ENCODE measurements at regions not wholly inside any gene's neighbourhood (a gene's known extent, or its start where the extent isn't known, plus 50 kb on each side); places are given as distances from the start of the nearest gene placed in this dataset.

DNA sequence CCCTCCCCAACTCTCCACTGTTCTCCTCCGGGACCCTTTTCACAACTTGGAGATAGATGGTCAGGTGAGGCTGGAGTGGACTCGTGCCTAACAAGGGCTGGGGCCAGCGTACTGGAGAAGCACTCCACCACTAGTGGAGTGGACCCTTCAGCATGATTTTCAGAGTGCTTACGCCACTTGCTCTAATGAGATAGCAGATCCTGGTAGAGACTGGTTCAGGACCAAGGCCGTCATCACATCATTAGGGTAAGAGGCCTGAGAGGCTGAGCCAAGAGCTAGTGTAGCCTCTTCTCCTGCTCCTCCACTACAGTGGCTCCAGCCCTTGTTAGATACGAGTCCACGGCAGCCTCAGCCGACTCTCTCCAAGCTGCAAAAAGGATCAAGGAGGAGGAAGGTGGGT is 66.9 kb upstream of the NTRK3 start:
- H3K27ac Mint-ChIP-seq: no peak overlapping the region
- H3K9me3 Mint-ChIP-seq: peaks cover 0 to 2% (median 0%) of the 10 kb centered on the region in 7 donors
- peaks cover 1 to 9% (median 3%) of the 10 kb centered on the region in 3 donors for H3K27me3 Mint-ChIP-seq (ENCODE audit: low read depth in 3 of 3)
- Histone ChIP-seq H3K36me3 (replicated peaks in 1 of 2; ENCODE audit: control insufficient read depth in 1 of 2, insufficient read depth in 2 of 2, low read length in 2 of 2) (no peaks in the 10 kb centered on the region), H3K4me1 (ENCODE audit: control insufficient read depth in 1 of 2, insufficient read depth in 2 of 2, low read length in 2 of 2) (no peaks in the 10 kb centered on the region), H2AFZ (ENCODE audit: insufficient read depth, low read depth, low read length, poor library complexity, severe bottlenecking) (no peak overlapping the region), H3K9ac (ENCODE audit: insufficient read depth, low read length, poor library complexity, severe bottlenecking) (no peak overlapping the region), H4K20me1 (ENCODE audit: insufficient read depth, low read length) (no peaks in the 10 kb centered on the region), H3K4me2 (replicated peaks; ENCODE audit: extremely low read depth, low read length, poor library complexity, severe bottlenecking) (no peak overlapping the region), H3K79me2 (ENCODE audit: insufficient read depth, low read length) (no peaks in the 10 kb centered on the region), H3K9me3 (replicated peaks in 1 of 2; ENCODE audit: control insufficient read depth in 1 of 2, insufficient read depth in 1 of 2, low read length in 2 of 2) (no peaks in the 10 kb centered on the region), H3K27ac (ENCODE audit: low read depth in 1 of 2, low read length in 2 of 2) (no peak overlapping the region), H3K4me3 (replicated peaks in 1 of 3; ENCODE audit: low read depth in 2 of 3, low read length in 3 of 3) (no peak overlapping the region), H3K27me3 (ENCODE audit: control insufficient read depth in 2 of 2, insufficient read depth in 2 of 2, low read length in 2 of 2) (no peaks in the 10 kb centered on the region)
- no peak for DNase-seq
- no peaks in the 10 kb centered on the region for H3K36me3 Mint-ChIP-seq
- TF ChIP-seq, protein P1, sequence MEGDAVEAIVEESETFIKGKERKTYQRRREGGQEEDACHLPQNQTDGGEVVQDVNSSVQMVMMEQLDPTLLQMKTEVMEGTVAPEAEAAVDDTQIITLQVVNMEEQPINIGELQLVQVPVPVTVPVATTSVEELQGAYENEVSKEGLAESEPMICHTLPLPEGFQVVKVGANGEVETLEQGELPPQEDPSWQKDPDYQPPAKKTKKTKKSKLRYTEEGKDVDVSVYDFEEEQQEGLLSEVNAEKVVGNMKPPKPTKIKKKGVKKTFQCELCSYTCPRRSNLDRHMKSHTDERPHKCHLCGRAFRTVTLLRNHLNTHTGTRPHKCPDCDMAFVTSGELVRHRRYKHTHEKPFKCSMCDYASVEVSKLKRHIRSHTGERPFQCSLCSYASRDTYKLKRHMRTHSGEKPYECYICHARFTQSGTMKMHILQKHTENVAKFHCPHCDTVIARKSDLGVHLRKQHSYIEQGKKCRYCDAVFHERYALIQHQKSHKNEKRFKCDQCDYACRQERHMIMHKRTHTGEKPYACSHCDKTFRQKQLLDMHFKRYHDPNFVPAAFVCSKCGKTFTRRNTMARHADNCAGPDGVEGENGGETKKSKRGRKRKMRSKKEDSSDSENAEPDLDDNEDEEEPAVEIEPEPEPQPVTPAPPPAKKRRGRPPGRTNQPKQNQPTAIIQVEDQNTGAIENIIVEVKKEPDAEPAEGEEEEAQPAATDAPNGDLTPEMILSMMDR (IDR thresholded peaks at IDR 0.05): no peak
- intact Hi-C loops (cut with micrococcal nuclease): no loop called here
- 91% methylated on average over 4 of the region's 8 CpGs for WGBS (ENCODE audit: insufficient coverage)
- H3K4me3 Mint-ChIP-seq: no peak overlapping the region
- H3K4me1 Mint-ChIP-seq: no peaks in the 10 kb centered on the region

DNA sequence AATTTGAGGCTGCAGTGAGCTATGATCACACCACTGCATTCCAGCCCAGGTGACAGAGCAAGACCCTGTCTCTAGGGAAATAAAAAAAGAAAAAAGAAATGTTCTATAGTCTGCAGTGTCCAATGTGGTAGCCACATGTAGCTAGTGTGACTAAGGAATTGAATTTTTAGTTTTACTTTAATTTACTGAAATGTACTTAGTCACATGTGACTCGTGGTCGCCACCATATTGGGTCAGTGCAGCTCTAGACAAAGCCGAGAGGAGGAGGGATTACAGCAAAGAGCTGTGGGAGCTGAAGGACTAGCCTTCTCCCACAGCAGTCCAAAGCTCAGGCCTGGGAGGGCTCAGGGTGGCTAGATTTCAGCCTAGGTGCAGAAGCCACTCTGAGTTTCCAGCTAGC is 65.9 kb upstream of the NTRK3 start:
- Histone ChIP-seq H3K4me3 (replicated peaks in 1 of 3; ENCODE audit: low read depth in 2 of 3, low read length in 3 of 3) (no peak overlapping the region), H3K4me1 (ENCODE audit: control insufficient read depth in 1 of 2, insufficient read depth in 2 of 2, low read length in 2 of 2) (no peaks in the 10 kb centered on the region), H2AFZ (ENCODE audit: insufficient read depth, low read depth, low read length, poor library complexity, severe bottlenecking) (no peak overlapping the region), H4K20me1 (ENCODE audit: insufficient read depth, low read length) (no peaks in the 10 kb centered on the region), H3K9ac (ENCODE audit: insufficient read depth, low read length, poor library complexity, severe bottlenecking) (no peak overlapping the region), H3K79me2 (ENCODE audit: insufficient read depth, low read length) (no peaks in the 10 kb centered on the region), H3K9me3 (replicated peaks in 1 of 2; ENCODE audit: control insufficient read depth in 1 of 2, insufficient read depth in 1 of 2, low read length in 2 of 2) (no peaks in the 10 kb centered on the region), H3K4me2 (replicated peaks; ENCODE audit: extremely low read depth, low read length, poor library complexity, severe bottlenecking) (no peak overlapping the region), H3K27me3 (ENCODE audit: control insufficient read depth in 2 of 2, insufficient read depth in 2 of 2, low read length in 2 of 2) (no peaks in the 10 kb centered on the region), H3K27ac (ENCODE audit: low read depth in 1 of 2, low read length in 2 of 2) (no peak overlapping the region), H3K36me3 (replicated peaks in 1 of 2; ENCODE audit: control insufficient read depth in 1 of 2, insufficient read depth in 2 of 2, low read length in 2 of 2) (no peaks in the 10 kb centered on the region)
- no peak for DNase-seq
- WGBS (ENCODE audit: insufficient coverage): no CpG with 5 or more reads among the region's 3 CpGs
- Mint-ChIP-seq H3K4me1 (no peaks in the 10 kb centered on the region), H3K36me3 (no peaks in the 10 kb centered on the region), H3K4me3 (no peak overlapping the region), H3K9me3 (peaks cover 0 to 2% (median 0%) of the 10 kb centered on the region in 7 donors), H3K27me3 (ENCODE audit: low read depth in 3 of 3) (peaks cover 3 to 6% (median 3%) of the 10 kb centered on the region in 3 donors), H3K27ac (no peak overlapping the region)
- TF ChIP-seq, protein P1 (IDR thresholded peaks at IDR 0.05): no peak
- intact Hi-C loops (cut with micrococcal nuclease): no loop called here

All from CD14-positive monocyte (primary cell).